ENCODE measurements at regions not wholly inside any gene's neighbourhood (a gene's known extent, or its start where the extent isn't known, plus 50 kb on each side); places are given as distances from the start of the nearest gene placed in this dataset.

GRCh38 chr6:22732176-22732970 is 163.0 kb downstream of the HDGFL1 start:
- Histone ChIP-seq H3K27ac (replicated peaks) (no peak overlapping the region), H3K4me1 (peaks cover 13% of the 10 kb centered on the region), H3K27me3 (ENCODE audit: low read depth) (no peaks in the 10 kb centered on the region), H3K36me3 (no peaks in the 10 kb centered on the region), H3K9me3 (replicated peaks) (no peaks in the 10 kb centered on the region), H3K4me3 (no peak overlapping the region)
- intact Hi-C loops (cut with micrococcal nuclease): no loop called here
- DNase-seq: no peak
- no peak for TF ChIP-seq CTCF (IDR thresholded peaks at IDR 0.05; ENCODE audit: borderline replicate concordance)

GRCh38 chr6:22736740-22737139 is 167.4 kb downstream of the HDGFL1 start:
- no peak overlapping the region for H3K27ac ChIP-seq (replicated peaks)
- peaks cover 9% of the 10 kb centered on the region for H3K4me1 ChIP-seq
- TF ChIP-seq CTCF (IDR thresholded peaks at IDR 0.05; ENCODE audit: borderline replicate concordance): no peak
- H3K4me3 ChIP-seq: no peak overlapping the region
- DNase-seq: no peak
- H3K9me3 ChIP-seq (replicated peaks): no peaks in the 10 kb centered on the region
- intact Hi-C loops (cut with micrococcal nuclease): no loop called here
- no peaks in the 10 kb centered on the region for H3K36me3 ChIP-seq
- no peaks in the 10 kb centered on the region for H3K27me3 ChIP-seq (ENCODE audit: low read depth)

GRCh38 chr6:22737331-22737730 is 168.0 kb downstream of the HDGFL1 start:
- intact Hi-C loops (cut with micrococcal nuclease): no loop called here
- no peak overlapping the region for H3K27ac ChIP-seq (replicated peaks)
- peak; percentile 70 for TF ChIP-seq CTCF (IDR thresholded peaks at IDR 0.05; ENCODE audit: borderline replicate concordance)

DNA sequence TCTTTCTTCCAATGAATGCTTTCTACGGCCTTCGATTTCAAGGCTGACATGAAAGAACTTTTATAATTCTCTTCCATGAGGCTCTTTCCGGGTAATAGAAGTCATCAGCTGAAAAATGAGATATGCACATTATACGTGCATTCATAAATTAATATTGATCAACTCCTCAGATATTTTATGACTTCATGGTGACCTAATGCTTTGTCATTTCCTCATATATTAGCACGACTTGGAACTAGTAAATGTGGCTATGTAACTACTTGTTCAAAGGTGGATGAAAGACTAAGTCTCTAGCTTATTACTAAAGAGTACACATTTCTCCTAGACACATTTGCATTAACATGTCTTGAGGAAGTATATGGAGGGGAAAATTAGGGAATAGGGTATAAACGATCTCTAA is 168.8 kb downstream of the HDGFL1 start:
- no peak for TF ChIP-seq CTCF (IDR thresholded peaks at IDR 0.05; ENCODE audit: borderline replicate concordance)

More at GRCh38 chr6:22737331-22737730, 168.0 kb downstream of the HDGFL1 start:
- Histone ChIP-seq H3K36me3 (no peaks in the 10 kb centered on the region), H3K4me1 (peaks cover 5% of the 10 kb centered on the region), H3K9me3 (replicated peaks) (no peaks in the 10 kb centered on the region), H3K4me3 (no peak overlapping the region), H3K27me3 (ENCODE audit: low read depth) (no peaks in the 10 kb centered on the region)
- DNase-seq: no peak

DNA sequence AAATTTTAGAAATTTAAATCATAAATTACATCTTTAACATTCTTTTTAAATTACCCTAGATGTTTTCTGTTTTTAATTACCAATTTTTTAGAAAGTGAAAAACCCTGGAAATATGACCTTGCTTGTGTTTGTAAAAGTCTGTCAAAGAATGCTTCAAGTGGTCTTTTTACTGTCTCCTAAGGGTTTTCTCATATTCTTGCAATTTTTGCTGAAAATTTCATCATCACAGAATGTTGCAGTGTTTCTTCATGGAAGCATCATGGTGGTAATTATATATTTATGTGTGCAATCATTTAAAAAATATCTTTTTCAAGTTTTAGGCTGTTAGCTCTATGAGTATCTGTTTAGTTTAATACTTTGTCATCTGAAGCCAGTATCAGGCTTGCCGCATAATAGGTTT is 178.2 kb downstream of the HDGFL1 start:
- Histone ChIP-seq H3K9me3 (replicated peaks) (no peaks in the 10 kb centered on the region), H3K4me1 (peaks cover 5% of the 10 kb centered on the region), H3K4me3 (no peak overlapping the region), H3K36me3 (no peaks in the 10 kb centered on the region), H3K27ac (replicated peaks) (no peak overlapping the region), H3K27me3 (ENCODE audit: low read depth) (no peaks in the 10 kb centered on the region)
- intact Hi-C loops (cut with micrococcal nuclease): no loop called here
- no peak for DNase-seq
- no peak for TF ChIP-seq CTCF (IDR thresholded peaks at IDR 0.05; ENCODE audit: borderline replicate concordance)

More for the DNA sequence above, 168.8 kb downstream of the HDGFL1 start:
- intact Hi-C loops (cut with micrococcal nuclease): no loop called here
- no peak for DNase-seq
- Histone ChIP-seq H3K4me3 (no peak overlapping the region), H3K9me3 (replicated peaks) (no peaks in the 10 kb centered on the region), H3K4me1 (no peaks in the 10 kb centered on the region), H3K27ac (replicated peaks) (no peak overlapping the region), H3K27me3 (ENCODE audit: low read depth) (no peaks in the 10 kb centered on the region), H3K36me3 (no peaks in the 10 kb centered on the region)

Measured in left ventricle myocardium inferior (tissue), 1 donor.